ENCODE measurements at regions not wholly inside any gene's neighbourhood (a gene's known extent, or its start where the extent isn't known, plus 50 kb on each side); places are given as distances from the start of the nearest gene placed in this dataset.

DNA sequence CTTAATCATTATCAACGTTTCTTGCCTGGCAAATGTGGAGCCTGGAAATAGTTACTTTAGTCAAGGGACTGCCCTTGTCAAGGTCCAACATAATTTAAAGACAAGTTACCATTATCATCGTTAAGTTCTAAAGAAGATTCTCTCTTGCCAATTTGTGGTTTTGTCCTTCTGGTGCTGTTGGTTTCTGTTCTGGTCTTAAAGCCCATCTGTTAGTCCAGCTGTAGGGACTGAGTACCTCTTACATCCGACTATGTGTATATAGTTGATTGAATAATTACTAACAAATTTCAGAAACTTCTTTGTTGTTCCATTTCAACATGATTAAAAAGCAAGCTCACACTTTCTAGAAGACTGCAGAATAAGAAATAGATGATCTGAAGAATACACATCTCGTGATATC lies 1854.9 kb downstream of the MAT2B start:
- TF ChIP-seq, protein P1, sequence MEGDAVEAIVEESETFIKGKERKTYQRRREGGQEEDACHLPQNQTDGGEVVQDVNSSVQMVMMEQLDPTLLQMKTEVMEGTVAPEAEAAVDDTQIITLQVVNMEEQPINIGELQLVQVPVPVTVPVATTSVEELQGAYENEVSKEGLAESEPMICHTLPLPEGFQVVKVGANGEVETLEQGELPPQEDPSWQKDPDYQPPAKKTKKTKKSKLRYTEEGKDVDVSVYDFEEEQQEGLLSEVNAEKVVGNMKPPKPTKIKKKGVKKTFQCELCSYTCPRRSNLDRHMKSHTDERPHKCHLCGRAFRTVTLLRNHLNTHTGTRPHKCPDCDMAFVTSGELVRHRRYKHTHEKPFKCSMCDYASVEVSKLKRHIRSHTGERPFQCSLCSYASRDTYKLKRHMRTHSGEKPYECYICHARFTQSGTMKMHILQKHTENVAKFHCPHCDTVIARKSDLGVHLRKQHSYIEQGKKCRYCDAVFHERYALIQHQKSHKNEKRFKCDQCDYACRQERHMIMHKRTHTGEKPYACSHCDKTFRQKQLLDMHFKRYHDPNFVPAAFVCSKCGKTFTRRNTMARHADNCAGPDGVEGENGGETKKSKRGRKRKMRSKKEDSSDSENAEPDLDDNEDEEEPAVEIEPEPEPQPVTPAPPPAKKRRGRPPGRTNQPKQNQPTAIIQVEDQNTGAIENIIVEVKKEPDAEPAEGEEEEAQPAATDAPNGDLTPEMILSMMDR (IDR thresholded peaks at IDR 0.05; ENCODE audit: unreplicated experiment): no peak
- Mint-ChIP-seq H3K4me3 (ENCODE audit: low read depth) (no peak overlapping the region), H3K4me1 (ENCODE audit: low read depth) (peaks cover 15% of the 10 kb centered on the region), H3K9me3 (ENCODE audit: low read depth) (no peaks in the 10 kb centered on the region), H3K27me3 (no peaks in the 10 kb centered on the region), H3K36me3 (ENCODE audit: insufficient read depth) (no peaks in the 10 kb centered on the region), H3K27ac (no peak overlapping the region)
- no peak for DNase-seq (ENCODE audit: low spot score, unreplicated experiment)

GRCh38 chr5:165360784-165361542 lies 1855.5 kb downstream of the MAT2B start:
- no peak for DNase-seq (ENCODE audit: low spot score, unreplicated experiment)
- Mint-ChIP-seq H3K4me1 (ENCODE audit: low read depth) (peaks cover 15% of the 10 kb centered on the region), H3K4me3 (ENCODE audit: low read depth) (no peak overlapping the region), H3K27ac (no peak overlapping the region), H3K36me3 (ENCODE audit: insufficient read depth) (no peaks in the 10 kb centered on the region), H3K27me3 (no peaks in the 10 kb centered on the region), H3K9me3 (ENCODE audit: low read depth) (no peaks in the 10 kb centered on the region)
- TF ChIP-seq, protein P1 (IDR thresholded peaks at IDR 0.05; ENCODE audit: unreplicated experiment): no peak

DNA sequence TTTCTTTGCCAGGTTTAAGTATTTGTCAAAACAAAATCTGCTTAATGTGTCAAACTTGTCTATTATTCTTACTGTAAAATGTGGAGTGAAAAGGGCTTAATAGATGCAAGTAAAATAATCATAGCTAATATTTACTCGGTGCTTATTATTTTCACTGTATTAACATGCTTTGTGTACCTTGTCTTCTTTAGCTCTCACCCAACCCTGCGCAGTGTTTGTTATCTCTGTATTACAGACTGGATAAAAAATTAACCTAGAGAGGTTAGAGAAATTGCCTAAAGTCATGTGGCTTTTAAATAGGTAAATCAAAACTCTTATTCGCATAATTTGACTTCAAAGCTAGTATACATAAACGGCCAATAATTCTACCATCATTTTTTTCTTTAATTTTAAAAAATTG lies 1864.8 kb downstream of the MAT2B start:
- no peak for DNase-seq (ENCODE audit: low spot score, unreplicated experiment)
- Mint-ChIP-seq H3K9me3 (ENCODE audit: low read depth) (no peaks in the 10 kb centered on the region), H3K27me3 (no peaks in the 10 kb centered on the region), H3K27ac (no peak overlapping the region), H3K4me3 (ENCODE audit: low read depth) (no peak overlapping the region), H3K4me1 (ENCODE audit: low read depth) (peaks cover 7% of the 10 kb centered on the region), H3K36me3 (ENCODE audit: insufficient read depth) (no peaks in the 10 kb centered on the region)
- TF ChIP-seq, protein P1 (IDR thresholded peaks at IDR 0.05; ENCODE audit: unreplicated experiment): no peak

DNA sequence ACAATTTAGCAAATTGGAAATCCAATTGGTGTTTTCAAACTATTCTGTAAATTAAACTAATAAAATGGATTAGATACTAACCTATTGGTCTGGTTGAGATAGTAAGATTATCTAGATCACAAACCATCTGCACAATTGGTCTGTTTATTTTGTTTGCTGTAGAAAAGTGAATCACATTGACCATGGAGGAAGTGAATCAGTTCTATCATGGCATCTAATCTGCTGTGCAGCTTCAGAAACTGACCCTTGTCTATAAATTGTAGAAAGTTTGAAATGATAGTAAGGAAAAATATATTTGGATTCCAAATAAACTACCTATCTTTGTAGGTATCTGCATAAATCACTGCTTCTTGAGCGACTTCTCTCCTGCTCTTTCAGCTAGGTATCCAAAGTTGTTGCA lies 1865.4 kb downstream of the MAT2B start:
- TF ChIP-seq, protein P1 (IDR thresholded peaks at IDR 0.05; ENCODE audit: unreplicated experiment): no peak
- peaks cover 7% of the 10 kb centered on the region for H3K4me1 Mint-ChIP-seq (ENCODE audit: low read depth)
- H3K27me3 Mint-ChIP-seq: no peaks in the 10 kb centered on the region
- H3K9me3 Mint-ChIP-seq (ENCODE audit: low read depth): no peaks in the 10 kb centered on the region
- no peaks in the 10 kb centered on the region for H3K36me3 Mint-ChIP-seq (ENCODE audit: insufficient read depth)
- no peak for DNase-seq (ENCODE audit: low spot score, unreplicated experiment)
- no peak overlapping the region for H3K4me3 Mint-ChIP-seq (ENCODE audit: low read depth)
- H3K27ac Mint-ChIP-seq: no peak overlapping the region

GRCh38 chr5:165375201-165375600 lies 1869.8 kb downstream of the MAT2B start:
- TF ChIP-seq, protein P1 (IDR thresholded peaks at IDR 0.05; ENCODE audit: unreplicated experiment): no peak
- no peak overlapping the region for H3K4me3 Mint-ChIP-seq (ENCODE audit: low read depth)
- H3K27me3 Mint-ChIP-seq: no peaks in the 10 kb centered on the region
- no peaks in the 10 kb centered on the region for H3K9me3 Mint-ChIP-seq (ENCODE audit: low read depth)
- H3K4me1 Mint-ChIP-seq (ENCODE audit: low read depth): peaks cover 4% of the 10 kb centered on the region
- no peak overlapping the region for H3K27ac Mint-ChIP-seq
- no peak for DNase-seq (ENCODE audit: low spot score, unreplicated experiment)
- no peaks in the 10 kb centered on the region for H3K36me3 Mint-ChIP-seq (ENCODE audit: insufficient read depth)
